ENCODE measurements at regions not wholly inside any gene's neighbourhood (a gene's known extent, or its start where the extent isn't known, plus 50 kb on each side); places are given as distances from the start of the nearest gene placed in this dataset.

DNA sequence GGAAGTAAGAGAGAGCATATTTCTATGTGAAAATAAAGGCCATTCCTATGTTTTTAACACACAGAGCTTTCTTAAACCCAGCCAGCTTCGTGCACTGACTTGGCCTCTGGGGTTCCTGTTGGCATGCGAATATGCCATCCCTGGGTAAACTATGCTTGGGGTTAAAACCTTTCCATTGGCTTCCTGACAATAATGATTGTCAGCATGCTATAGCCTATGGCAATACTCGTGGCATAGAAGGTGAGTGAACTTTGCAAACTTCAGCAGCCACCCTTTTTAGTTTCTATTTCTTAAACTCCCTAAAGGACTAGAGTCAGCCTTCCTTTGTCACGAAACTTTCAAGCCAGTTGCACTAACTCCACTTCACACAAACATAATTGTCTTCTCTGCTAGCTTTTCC lies 148.4 kb upstream of the RGS6 start:
- no peaks in the 10 kb centered on the region for H3K27me3 Mint-ChIP-seq (ENCODE audit: insufficient read depth, low read depth, poor library complexity)
- H3K36me3 Mint-ChIP-seq (ENCODE audit: low read depth), result 0 out of 3 replicates have a peak, but pooled peaks cover 6% of the 10 kb centered on the region
- H3K9me3 Mint-ChIP-seq, result peaks cover 12% of the 10 kb centered on the region; the same call in 2 of the 3 replicates
- ATAC-seq (no peak), DNase-seq (ENCODE audit: low spot score) (no peak)
- Histone ChIP-seq H2AFZ (no peak overlapping the region), H3K36me3 (ENCODE audit: insufficient read depth) (no peaks in the 10 kb centered on the region), H3K79me2 (replicated peaks; ENCODE audit: insufficient read depth) (no peaks in the 10 kb centered on the region), H3K4me1 (ENCODE audit: insufficient read depth) (no peaks in the 10 kb centered on the region), H3K27me3 (ENCODE audit: insufficient read depth) (no peaks in the 10 kb centered on the region), H4K20me1 (replicated peaks; ENCODE audit: insufficient read depth) (no peaks in the 10 kb centered on the region), H3K9me2 (ENCODE audit: insufficient read depth) (peaks cover 20% of the 10 kb centered on the region), H3F3A (replicated peaks; ENCODE audit: low read depth) (no peaks in the 10 kb centered on the region), H3K4me3 (no peak overlapping the region), H3K27ac (ENCODE audit: low read depth) (no peak overlapping the region), H3K4me2 (no peak overlapping the region)
- no peak overlapping the region for H3K27ac Mint-ChIP-seq
- H3K4me3 Mint-ChIP-seq, result no peak overlapping the region
- TF ChIP-seq, protein P1, sequence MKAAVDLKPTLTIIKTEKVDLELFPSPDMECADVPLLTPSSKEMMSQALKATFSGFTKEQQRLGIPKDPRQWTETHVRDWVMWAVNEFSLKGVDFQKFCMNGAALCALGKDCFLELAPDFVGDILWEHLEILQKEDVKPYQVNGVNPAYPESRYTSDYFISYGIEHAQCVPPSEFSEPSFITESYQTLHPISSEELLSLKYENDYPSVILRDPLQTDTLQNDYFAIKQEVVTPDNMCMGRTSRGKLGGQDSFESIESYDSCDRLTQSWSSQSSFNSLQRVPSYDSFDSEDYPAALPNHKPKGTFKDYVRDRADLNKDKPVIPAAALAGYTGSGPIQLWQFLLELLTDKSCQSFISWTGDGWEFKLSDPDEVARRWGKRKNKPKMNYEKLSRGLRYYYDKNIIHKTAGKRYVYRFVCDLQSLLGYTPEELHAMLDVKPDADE (IDR thresholded peaks at IDR 0.05), result no peak
- TF ChIP-seq JUNB (IDR thresholded peaks at IDR 0.05; ENCODE audit: unreplicated experiment) (no peak), POLR2AphosphoS5 (IDR thresholded peaks at IDR 0.05; ENCODE audit: low read depth) (no peak), EZH2 (IDR thresholded peaks at IDR 0.05; ENCODE audit: low read depth, unreplicated experiment) (no peak), ZNF114 (CRISPR knock-in tag; IDR thresholded peaks at IDR 0.05) (no peak), EZH2phosphoT487 (IDR thresholded peaks at IDR 0.05; ENCODE audit: unreplicated experiment) (no peak), NANOG (IDR thresholded peaks at IDR 0.05; ENCODE audit: borderline replicate concordance) (no peak), ZNF331 (CRISPR knock-in tag; IDR thresholded peaks at IDR 0.05; ENCODE audit: low read depth) (no peak), STAT1 (IDR thresholded peaks at IDR 0.05; ENCODE audit: unreplicated experiment) (no peak), CREB1 (CRISPR knock-in tag; IDR thresholded peaks at IDR 0.05; ENCODE audit: low read depth) (no peak)
- TF ChIP-seq, protein P2, sequence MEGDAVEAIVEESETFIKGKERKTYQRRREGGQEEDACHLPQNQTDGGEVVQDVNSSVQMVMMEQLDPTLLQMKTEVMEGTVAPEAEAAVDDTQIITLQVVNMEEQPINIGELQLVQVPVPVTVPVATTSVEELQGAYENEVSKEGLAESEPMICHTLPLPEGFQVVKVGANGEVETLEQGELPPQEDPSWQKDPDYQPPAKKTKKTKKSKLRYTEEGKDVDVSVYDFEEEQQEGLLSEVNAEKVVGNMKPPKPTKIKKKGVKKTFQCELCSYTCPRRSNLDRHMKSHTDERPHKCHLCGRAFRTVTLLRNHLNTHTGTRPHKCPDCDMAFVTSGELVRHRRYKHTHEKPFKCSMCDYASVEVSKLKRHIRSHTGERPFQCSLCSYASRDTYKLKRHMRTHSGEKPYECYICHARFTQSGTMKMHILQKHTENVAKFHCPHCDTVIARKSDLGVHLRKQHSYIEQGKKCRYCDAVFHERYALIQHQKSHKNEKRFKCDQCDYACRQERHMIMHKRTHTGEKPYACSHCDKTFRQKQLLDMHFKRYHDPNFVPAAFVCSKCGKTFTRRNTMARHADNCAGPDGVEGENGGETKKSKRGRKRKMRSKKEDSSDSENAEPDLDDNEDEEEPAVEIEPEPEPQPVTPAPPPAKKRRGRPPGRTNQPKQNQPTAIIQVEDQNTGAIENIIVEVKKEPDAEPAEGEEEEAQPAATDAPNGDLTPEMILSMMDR (conservative IDR thresholded peaks at IDR 0.05; ENCODE audit: low read depth in 2 of 2), result no peak
- TF ChIP-seq, protein P3, sequence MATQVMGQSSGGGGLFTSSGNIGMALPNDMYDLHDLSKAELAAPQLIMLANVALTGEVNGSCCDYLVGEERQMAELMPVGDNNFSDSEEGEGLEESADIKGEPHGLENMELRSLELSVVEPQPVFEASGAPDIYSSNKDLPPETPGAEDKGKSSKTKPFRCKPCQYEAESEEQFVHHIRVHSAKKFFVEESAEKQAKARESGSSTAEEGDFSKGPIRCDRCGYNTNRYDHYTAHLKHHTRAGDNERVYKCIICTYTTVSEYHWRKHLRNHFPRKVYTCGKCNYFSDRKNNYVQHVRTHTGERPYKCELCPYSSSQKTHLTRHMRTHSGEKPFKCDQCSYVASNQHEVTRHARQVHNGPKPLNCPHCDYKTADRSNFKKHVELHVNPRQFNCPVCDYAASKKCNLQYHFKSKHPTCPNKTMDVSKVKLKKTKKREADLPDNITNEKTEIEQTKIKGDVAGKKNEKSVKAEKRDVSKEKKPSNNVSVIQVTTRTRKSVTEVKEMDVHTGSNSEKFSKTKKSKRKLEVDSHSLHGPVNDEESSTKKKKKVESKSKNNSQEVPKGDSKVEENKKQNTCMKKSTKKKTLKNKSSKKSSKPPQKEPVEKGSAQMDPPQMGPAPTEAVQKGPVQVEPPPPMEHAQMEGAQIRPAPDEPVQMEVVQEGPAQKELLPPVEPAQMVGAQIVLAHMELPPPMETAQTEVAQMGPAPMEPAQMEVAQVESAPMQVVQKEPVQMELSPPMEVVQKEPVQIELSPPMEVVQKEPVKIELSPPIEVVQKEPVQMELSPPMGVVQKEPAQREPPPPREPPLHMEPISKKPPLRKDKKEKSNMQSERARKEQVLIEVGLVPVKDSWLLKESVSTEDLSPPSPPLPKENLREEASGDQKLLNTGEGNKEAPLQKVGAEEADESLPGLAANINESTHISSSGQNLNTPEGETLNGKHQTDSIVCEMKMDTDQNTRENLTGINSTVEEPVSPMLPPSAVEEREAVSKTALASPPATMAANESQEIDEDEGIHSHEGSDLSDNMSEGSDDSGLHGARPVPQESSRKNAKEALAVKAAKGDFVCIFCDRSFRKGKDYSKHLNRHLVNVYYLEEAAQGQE (IDR thresholded peaks at IDR 0.05; ENCODE audit: unreplicated experiment), result no peak
- TF ChIP-seq, protein P4, sequence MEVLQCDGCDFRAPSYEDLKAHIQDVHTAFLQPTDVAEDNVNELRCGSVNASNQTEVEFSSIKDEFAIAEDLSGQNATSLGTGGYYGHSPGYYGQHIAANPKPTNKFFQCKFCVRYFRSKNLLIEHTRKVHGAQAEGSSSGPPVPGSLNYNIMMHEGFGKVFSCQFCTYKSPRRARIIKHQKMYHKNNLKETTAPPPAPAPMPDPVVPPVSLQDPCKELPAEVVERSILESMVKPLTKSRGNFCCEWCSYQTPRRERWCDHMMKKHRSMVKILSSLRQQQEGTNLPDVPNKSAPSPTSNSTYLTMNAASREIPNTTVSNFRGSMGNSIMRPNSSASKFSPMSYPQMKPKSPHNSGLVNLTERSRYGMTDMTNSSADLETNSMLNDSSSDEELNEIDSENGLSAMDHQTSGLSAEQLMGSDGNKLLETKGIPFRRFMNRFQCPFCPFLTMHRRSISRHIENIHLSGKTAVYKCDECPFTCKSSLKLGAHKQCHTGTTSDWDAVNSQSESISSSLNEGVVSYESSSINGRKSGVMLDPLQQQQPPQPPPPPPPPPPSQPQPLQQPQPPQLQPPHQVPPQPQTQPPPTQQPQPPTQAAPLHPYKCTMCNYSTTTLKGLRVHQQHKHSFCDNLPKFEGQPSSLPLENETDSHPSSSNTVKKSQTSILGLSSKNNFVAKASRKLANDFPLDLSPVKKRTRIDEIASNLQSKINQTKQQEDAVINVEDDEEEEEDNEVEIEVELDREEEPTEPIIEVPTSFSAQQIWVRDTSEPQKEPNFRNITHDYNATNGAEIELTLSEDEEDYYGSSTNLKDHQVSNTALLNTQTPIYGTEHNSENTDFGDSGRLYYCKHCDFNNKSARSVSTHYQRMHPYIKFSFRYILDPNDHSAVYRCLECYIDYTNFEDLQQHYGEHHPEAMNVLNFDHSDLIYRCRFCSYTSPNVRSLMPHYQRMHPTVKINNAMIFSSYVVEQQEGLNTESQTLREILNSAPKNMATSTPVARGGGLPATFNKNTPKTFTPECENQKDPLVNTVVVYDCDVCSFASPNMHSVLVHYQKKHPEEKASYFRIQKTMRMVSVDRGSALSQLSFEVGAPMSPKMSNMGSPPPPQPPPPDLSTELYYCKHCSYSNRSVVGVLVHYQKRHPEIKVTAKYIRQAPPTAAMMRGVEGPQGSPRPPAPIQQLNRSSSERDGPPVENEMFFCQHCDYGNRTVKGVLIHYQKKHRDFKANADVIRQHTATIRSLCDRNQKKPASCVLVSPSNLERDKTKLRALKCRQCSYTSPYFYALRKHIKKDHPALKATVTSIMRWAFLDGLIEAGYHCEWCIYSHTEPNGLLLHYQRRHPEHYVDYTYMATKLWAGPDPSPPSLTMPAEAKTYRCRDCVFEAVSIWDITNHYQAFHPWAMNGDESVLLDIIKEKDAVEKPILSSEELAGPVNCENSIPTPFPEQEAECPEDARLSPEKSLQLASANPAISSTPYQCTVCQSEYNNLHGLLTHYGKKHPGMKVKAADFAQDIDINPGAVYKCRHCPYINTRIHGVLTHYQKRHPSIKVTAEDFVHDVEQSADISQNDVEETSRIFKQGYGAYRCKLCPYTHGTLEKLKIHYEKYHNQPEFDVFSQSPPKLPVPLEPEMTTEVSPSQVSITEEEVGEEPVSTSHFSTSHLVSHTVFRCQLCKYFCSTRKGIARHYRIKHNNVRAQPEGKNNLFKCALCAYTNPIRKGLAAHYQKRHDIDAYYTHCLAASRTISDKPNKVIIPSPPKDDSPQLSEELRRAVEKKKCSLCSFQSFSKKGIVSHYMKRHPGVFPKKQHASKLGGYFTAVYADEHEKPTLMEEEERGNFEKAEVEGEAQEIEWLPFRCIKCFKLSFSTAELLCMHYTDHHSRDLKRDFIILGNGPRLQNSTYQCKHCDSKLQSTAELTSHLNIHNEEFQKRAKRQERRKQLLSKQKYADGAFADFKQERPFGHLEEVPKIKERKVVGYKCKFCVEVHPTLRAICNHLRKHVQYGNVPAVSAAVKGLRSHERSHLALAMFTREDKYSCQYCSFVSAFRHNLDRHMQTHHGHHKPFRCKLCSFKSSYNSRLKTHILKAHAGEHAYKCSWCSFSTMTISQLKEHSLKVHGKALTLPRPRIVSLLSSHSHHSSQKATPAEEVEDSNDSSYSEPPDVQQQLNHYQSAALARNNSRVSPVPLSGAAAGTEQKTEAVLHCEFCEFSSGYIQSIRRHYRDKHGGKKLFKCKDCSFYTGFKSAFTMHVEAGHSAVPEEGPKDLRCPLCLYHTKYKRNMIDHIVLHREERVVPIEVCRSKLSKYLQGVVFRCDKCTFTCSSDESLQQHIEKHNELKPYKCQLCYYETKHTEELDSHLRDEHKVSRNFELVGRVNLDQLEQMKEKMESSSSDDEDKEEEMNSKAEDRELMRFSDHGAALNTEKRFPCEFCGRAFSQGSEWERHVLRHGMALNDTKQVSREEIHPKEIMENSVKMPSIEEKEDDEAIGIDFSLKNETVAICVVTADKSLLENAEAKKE (CRISPR knock-in tag; IDR thresholded peaks at IDR 0.05), result no peak
- no peaks in the 10 kb centered on the region for H3K4me1 Mint-ChIP-seq

Data from GM23338 (cell line).